SIG-M5 treated with dmso at 0.1 percent for 504 hours (cell line): ENCODE measurements at regions not wholly inside any gene's neighbourhood (a gene's known extent, or its start where the extent isn't known, plus 50 kb on each side); places are given as distances from the start of the nearest gene placed in this dataset.
"Not testable (repeated sequence)": the region's sequence is repeated elsewhere in the genome, so short reads cannot be mapped to it uniquely, and the experiment has no call there.

Experiments used
- DNase-seq: peaks from one replicate; lab custom pipeline; 2025; ENCODE audit not compliant: unreplicated experiment; lab: John Stamatoyannopoulos, UW

GRCh38 chr13:33649212-33649878, 168.6 kb upstream of the RFC3 start:
- no peak for DNase-seq

GRCh38 chr13:33651766-33652165, 166.2 kb upstream of the RFC3 start:
- no peak for DNase-seq

GRCh38 chr13:33657274-33657673, 160.7 kb upstream of the RFC3 start:
- no peak for DNase-seq

- no peak for DNase-seq
Measured at GRCh38 chr13:33659466-33659865, 158.5 kb upstream of the RFC3 start.

GRCh38 chr13:33659894-33660293, 158.1 kb upstream of the RFC3 start:
- no peak for DNase-seq

- DNase-seq, result no peak
Measured at GRCh38 chr13:33662392-33662791, 155.6 kb upstream of the RFC3 start.

- DNase-seq, result no peak
Measured at GRCh38 chr13:33665626-33666175, 152.2 kb upstream of the RFC3 start.

GRCh38 chr13:33671560-33671959, 146.4 kb upstream of the RFC3 start:
- DNase-seq, result no peak

- not testable (repeated sequence) for DNase-seq
Measured at GRCh38 chr13:33672022-33672421, 145.9 kb upstream of the RFC3 start.

- DNase-seq, result peak; percentile 28
Measured at GRCh38 chr13:33676045-33676989, 141.6 kb upstream of the RFC3 start.

- DNase-seq, result no peak
Measured at GRCh38 chr13:33677215-33677614, 140.7 kb upstream of the RFC3 start.

GRCh38 chr13:33678084-33678483, 139.9 kb upstream of the RFC3 start:
- DNase-seq, result no peak

- DNase-seq, result peak; percentile 30
Measured at GRCh38 chr13:33678906-33679657, 138.9 kb upstream of the RFC3 start.

GRCh38 chr13:33679658-33680012, 138.3 kb upstream of the RFC3 start:
- no peak for DNase-seq

- DNase-seq, result no peak
Measured at GRCh38 chr13:33682020-33682564, 135.9 kb upstream of the RFC3 start.

- not testable (repeated sequence) for DNase-seq
Measured at GRCh38 chr13:33682646-33683045, 135.3 kb upstream of the RFC3 start.

GRCh38 chr13:33683376-33683775, 134.6 kb upstream of the RFC3 start:
- DNase-seq, result no peak

GRCh38 chr13:33684874-33685273, 133.1 kb upstream of the RFC3 start:
- DNase-seq, result no peak

- no peak for DNase-seq
Measured at GRCh38 chr13:33686772-33687480, 131.0 kb upstream of the RFC3 start.

- DNase-seq, result no peak
Measured at GRCh38 chr13:33690354-33690753, 127.6 kb upstream of the RFC3 start.
